Stimulated activated CD4-positive, alpha-beta T cell treated with anti-CD3 and anti-CD28 coated beads, Interleukin-2, amount 100 ng/mL, for 4 hours (primary cell): ENCODE measurements at regions not wholly inside any gene's neighbourhood (a gene's known extent, or its start where the extent isn't known, plus 50 kb on each side); places are given as distances from the start of the nearest gene placed in this dataset.

Experiments
- DNase-seq: peaks from one replicate; pipeline ENCODE4 v3.0.0-alpha.2; 2020; ENCODE audit warnings: low read depth

DNA sequence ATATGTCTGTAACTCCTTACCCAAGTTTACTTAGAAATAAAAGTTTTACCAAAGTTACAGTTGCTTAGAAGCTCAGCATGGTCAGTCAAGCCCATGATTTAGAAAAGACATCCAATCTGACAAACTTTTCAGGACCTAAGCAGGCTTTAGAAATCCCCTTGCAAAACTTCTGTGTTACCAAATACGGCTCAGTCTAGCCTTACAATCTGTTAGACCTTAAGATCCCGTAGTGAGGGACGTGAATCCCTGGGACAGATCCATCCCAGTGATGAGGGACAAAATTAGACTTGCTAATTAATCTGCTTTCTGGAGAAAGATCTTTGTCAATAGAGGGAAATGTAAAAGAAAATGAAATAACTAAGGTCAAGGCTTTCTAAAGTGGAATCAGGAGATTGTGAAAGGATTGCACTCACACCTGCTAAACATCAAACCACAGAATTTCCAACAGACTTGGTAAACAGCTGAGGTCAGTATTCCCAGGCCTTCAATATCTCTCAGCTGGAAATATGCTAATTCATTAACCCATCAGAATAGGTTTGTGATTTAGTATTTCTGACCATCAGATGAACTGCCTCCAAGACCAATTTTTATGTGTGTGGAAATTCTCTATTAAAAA is 375.3 kb downstream of the DUSP10 start:
- no peak for DNase-seq

DNA sequence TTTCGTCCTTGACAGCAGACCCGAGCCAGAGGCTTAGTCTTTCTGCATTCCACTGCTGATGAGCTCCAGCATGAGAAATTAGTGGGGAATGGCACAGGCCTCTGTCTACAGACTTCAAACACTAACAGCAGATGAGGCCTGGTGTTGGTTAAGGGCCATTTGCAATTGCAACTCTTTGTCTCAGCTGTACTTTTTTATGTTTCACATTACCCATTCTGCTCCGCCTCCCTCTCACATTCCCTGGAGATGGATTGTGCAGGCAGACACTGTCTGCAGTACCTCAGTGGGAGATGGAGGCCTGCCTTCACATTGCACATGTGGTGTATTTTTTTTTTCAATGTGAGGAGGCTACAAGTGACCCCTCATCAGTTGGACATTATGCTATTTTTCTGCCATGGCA is 370.2 kb downstream of the DUSP10 start:
- no peak for DNase-seq

DNA sequence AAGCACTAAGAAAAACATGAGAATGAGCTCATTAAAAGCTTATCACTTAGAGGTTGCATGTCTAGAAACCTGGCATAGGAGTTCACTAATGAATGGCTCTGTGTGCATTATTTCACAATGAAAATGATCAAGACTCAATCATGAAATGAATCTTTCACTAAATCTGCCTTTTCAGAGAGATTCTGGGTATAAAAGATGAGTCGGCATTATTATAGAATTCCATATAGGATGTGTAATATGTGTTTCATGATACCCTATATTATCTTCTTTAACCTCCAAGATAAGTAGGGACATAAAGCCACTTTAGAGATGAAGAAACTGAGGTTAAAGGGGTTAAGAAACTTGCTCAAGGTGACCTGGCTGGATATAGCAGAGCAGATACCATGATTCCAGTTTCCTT is 368.1 kb downstream of the DUSP10 start:
- no peak for DNase-seq

DNA sequence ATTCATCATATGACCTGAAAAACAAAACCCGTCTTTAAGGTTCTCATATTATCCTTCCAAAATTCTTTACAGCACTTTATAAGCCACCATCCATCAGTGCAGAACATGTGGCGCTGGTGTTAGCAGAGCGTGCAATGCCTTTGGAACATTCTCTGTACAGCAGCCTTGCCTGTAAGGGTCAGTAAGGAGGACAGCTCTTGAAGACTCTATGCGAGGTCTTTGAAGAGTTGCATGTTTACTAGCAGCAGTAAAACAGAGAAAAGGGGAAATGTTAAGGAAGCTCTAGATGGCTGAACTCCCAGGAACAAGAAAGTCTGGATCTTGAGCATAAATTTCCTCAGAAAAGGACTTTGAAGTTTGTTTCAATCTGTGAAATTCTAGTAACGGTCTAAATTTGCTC is 365.6 kb downstream of the DUSP10 start:
- DNase-seq, result no peak

DNA sequence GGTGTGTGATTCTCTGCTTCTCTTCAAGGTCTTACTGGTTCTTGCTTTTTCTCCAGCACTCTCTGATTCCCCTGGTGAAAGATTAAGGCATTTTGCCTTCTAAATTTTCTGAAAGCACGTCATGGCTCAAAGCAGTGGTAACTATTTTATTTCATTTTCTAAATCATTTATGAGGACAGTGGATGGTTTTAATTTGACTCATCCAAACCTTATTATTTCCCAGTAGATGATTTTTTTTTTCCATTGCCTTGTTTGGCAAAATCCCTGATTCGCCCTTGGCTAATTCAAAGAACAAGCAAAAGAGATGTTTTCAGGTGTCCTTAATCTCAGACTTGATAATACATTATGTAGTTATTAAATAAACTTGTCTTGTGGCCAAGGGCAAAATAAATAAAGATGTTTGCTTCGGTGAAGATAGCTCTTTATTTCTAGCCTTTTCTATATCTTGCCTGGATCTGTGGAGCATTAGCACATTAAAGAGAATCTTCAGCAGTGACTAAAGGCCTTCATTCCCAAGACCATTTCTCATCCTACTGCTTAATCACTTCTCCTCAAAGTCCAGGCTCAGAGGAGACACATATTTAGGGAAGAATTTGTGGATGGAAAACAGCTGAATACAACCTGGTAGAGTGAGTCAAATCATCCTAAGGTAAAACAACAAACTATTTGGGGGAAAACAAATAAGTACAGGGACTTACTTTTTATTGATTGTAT is 359.8 kb downstream of the DUSP10 start:
- DNase-seq, result no peak

DNA sequence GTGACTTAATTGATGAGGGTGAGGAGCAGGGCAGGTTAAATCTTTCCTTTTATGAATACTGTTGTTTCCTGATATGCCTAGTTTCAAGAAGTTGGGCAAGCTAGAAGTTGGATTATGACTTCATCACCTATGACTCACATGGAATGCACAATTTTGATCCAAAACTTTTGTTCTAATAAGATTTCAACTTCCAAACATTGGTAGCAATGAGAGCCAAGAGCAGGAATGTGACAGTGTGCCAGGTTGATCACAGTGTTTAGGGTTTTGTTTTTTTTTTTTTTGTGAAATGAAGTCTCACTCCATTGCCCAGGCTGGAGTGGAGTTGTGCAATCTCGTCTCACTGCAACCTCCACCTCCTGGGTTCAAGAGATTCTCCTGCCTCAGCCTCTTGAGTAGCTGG is 349.4 kb downstream of the DUSP10 start:
- no peak for DNase-seq

DNA sequence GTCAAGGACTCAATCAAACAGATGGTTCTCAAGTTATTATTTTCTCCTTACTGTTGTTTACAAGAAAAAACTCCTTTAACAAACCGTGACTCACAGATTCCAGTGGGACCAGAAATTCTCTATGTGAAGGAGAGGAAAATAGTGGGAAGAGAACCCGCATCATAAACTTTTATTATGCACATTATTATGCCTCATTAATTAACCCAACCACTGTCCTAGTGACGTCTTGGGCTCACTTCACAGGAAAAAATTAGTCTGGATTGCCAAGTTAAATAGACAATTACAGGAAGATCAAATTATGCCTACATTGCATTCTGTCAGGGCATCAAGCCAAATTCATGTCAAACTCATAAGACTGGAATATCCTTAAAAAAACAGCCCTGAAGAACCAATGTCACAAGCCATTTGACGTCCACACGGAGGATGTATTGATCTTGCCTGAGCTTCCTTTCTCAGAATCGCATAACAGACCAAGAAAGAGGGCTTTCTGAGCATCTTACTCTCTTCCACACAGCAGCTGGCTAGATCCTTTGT is 347.8 kb downstream of the DUSP10 start:
- DNase-seq, result no peak

DNA sequence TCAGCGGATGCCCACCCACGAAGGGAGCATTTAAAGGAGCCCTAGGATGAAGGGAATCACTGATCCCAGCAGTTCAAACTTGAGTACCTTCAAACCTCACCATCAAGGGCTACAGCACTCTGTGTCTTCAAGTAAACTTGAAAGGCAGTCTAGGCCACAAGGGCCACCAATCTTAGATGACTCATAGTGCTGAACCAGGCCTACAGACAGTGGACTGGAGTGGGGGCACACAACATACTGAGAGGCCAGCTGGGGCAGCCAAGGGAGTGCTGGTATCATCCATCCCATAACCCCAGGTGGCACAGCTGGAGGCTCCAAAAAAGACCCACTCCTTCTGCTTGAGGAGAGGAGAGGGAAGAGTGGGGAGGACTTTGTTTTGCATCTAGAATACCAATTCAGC is 345.4 kb downstream of the DUSP10 start:
- DNase-seq, result no peak

DNA sequence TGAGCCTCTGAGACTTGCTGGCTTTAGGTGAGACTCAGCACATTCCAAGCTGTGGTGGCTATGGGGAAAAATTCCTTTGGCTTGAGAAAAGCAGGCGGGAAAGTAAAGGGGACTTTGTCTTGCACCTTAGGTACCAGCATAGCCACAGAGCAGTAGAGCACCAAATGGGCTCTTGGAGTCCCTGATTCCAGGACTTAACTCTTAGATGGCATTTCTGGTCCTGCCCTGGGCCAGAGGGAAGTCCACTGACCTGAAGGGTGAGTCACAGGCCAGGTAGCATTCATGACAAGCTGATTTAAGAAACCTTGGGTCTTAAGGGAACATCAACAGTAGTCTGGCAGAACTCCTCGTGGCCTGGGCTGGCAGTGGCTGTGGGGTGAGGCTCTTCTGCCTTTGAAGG is 344.7 kb downstream of the DUSP10 start:
- DNase-seq, result no peak

DNA sequence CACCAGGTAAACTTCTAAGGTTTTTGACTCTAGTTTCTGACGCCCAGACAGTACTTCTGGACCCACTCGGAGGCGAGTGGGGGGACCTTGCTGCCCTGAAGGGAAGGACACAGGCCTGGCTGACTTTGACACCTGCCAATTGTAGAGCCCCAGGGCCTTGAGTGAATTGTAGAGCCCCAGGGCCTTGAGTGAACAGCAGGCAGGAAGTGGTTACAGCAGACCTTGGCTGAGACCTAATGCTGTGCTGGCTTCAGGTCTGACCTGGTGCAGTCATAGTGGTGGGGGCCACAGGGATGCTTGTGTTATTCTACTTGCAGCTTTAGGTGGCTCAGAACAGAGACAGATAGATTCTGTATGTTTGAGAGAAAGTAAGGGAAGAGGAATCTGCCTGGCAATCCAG is 344.3 kb downstream of the DUSP10 start:
- DNase-seq, result no peak

DNA sequence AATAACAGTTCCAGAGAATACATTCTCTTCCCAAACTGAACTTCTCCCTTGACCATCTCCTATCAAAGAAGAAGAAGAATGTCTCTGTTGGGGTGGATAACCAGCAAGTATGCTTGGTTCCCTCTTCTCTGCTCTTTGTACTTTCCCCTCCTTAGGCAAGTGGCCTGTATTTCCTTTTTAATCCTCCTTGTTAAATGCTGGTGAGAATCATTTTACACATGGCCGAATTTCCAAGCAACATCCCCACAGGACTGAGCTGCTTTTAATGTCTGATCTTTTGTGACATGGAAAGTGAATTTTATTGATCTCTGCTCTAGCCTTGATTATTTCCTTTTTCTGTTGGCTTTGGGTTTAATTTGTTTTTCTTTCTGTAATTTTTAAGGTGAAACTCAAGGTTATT is 336.7 kb downstream of the DUSP10 start:
- no peak for DNase-seq

DNA sequence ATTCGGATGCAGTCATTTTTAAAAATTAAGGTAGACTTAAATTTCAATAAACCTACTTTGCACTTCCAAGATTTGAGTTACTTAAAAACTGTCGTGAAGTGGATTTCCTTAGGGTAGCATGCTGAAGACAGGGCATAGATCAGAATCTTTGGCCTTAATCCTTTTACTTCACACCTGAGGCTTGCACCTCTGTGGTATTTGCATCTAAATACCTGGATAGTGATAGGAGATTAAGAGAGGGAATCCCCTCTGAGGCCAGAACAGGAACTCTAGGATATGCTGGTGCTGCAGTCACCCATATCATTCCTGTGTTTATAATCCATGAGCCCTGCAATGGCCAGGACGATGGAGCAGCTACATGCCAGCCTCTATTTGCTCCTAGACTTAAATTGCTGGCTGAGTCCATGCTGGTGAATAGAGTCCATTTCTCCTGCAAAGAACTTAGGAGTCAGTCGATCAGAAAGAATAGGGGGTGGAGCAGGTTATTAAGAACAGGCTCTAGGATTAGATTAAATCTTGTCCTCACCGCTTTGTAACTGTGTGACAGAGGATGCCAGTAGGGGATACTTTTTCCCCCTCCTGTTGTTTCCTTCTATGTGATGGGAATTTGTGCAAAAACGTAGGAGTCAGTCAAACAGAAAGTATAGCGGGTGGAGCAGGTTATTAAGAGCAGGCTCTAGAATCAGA is 333.6 kb downstream of the DUSP10 start:
- no peak for DNase-seq

DNA sequence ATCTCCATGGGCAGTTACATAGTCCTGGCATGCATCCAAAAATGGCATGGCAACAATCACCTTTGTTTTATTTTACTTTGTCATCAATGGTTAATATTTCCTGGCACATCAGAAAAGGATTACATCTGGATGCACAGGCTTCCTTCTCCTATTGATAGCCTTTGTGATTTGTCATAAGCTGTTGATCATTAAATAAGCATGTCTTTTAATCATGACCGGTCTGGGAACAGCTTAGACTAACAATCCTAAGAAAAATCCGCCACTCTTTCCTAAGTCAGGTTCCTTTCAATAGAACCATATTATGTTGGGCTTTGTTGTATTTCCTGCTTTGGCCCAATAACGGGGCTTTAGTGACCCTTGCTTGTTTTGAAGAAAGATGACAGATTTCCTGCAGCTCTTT is 330.6 kb downstream of the DUSP10 start:
- DNase-seq, result no peak

DNA sequence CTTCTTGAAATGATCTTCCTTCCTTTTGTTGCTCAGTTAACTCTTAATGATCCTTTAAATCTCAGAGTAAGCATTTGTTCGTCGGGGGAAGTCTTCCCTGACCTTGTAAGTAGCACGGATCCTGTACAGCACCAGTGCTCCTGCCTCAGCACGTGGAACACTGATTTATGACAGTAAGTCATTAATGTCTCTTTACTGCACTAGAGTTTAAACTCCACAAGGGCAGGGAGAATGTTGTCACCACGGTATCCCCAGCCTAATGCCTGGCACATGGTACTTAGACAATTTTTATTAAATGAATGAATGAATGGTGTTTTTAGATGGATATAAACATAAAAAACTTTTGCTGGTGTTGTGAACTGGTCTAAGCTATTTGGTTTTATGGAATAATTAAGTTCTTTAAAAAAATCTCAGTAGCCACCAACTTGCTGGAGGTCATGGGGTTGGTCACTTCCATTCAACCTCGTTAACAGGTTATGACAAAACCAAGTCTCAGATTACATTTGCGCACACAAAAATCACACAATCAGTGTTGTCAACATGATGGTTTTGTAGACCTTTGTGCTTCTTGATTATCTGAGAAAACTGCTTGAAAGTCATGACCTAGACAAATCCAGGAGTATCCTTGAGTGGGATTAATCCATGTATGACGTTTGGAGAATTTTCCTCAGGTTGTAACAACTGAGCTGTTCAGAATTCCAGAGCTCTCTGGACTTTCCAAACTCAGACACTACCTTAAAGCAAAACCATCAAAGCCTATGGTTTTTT is 326.9 kb downstream of the DUSP10 start:
- DNase-seq, result no peak

DNA sequence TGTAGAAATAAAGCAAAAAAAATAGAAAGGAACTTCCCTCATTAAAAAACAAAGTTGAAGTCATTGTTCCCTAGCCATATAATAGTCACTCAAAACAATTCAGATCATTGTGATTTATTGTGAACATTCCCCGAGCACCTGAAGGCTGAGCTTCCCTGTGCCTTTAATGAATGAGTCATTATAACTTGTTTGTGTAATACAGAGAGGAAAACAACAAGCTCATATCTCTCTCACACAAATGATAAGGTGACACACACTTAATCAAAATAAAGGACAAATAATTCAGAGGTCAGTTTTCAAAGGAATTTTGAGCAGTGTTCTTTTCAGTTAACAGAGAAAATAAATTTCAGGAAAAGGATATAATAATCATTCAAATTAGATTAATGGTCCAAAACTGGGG is 326.2 kb downstream of the DUSP10 start:
- no peak for DNase-seq

DNA sequence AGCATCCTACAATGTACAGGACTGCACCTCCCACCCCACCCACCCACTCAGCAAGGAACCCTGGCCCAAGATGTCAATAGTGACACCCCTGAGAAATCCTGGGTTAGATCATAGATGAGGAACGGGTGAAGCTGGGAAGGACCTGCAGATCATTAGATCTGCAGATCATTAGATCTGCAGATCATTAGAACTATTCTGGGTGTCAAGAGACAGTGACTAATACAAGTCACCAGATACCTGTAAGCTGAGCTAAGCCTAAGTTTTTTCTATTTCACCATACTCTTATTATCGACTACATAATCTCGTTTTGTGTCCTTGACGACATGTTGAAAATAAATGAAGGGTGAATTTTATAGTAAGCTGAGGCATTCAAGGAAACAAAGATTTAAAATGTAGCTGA is 325.7 kb downstream of the DUSP10 start:
- DNase-seq, result no peak

DNA sequence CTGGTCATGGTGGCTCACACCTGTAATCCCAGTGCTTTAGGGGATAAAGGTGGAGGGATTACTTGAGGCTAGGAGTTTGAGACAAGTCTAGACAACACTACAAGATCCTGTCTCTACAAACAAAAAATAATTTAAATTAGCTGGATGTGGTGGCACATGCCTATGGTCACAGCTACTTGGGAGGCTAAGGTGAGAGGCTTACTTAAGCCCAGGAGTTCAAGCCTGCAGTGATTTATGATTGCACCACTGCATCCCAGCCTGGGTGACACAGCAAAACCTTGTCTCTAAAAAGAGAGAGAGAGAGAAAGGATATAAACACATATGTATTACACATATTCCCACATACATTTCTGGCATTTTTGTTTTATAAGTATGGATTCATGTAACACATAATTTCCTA is 325.2 kb downstream of the DUSP10 start:
- no peak for DNase-seq

DNA sequence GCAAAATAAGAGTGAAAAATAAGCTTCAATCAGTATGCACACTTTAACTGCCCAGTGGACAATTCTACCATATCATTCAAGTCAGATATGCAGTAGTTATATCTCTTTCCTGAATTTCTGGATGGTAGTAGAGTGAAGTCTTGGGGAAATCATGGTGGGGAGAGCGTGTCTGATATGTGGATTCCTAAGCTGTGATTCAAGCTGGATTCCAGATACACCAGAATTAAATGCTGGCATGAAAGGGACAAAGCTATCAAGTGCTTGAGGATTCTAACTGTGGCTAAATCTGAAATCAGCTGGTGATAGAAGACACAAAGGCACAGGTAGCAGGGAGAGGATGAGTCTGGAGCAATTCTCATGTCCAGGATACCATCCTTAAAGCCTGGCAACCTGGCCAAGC is 323.5 kb downstream of the DUSP10 start:
- no peak for DNase-seq

DNA sequence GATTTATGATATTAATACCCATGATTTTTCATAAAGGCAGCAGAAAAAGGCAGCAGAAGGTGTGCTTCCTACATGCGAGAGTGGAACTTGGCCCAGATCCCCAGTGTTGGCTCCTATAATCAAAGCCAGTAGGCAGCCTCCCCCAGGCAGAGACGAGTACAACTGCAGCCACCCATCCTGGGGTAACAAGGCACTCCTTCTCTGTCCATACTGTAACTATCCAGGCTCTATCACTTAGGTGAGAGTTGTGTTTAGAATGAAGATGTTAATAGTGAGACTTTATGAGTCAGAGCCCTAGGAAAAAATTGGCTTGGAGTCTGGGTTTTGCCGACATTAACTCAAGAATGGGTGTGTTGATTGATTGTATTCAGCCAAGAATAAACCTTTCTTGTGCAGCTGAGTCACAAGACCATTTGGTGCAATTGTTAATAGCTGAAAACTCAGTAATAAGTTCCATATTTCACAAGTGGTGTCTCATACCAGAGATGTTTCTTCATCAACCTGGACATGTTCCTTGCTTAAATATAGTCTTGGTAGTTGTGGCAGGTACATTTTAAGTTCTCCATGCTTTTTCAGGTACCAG is 322.3 kb downstream of the DUSP10 start:
- DNase-seq, result no peak

DNA sequence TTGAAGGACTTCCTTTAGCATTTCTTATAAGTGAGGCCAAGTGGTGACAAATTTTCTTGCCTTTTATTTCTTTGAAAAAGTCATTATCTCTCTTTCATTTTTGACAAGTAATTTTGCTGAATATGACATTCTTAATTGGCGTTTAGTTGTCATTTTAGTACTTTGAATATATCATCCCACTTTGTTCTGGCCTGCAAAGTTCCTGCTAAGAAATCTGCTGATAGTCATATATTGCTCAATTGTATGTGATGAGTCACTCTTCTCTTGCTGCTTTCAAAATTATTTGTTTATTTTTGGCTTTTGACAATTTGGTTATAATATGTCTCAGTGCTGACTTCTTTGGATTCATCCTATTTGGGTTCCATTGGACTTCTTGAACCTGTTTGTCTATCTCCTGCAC is 312.6 kb downstream of the DUSP10 start:
- DNase-seq, result no peak

DNA sequence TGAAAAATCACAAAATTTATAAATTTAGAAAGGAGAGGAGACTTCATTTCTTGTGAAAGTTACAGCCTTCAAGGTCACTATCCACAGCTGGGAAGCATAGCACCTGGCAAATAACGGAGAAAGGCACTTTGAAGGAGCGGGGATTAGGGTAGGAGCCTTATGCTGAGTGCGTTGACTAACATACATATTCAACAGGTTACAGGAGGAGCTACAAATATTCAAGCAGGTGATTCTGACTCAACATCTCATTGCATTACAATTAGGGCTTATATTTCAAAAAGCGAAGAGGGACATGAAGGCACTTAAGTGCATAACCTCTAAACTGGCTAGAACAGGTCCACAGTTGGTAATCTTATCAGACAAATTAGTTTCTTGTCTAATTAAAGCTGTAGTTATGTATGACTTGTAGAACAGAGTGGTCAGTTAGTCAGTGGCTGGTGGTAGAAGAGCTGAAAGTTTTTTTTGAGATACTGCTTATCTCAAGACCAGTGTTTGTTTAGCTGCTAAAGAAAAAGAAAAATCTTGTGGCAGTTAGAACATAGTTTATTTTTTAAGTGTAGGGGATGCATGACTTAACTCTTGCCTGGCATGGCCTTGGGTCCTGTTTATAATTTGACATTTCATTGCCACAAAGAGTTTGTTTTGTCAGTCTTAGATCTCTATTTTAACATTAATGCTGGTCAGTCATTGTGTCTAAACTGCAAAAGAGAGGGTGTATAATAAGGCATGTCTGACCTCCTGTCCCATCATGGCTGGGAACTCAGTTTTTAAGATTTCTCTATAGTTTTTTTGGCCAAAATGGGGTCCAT is 311.5 kb downstream of the DUSP10 start:
- DNase-seq, result no peak
